ENCODE measurements at regions not wholly inside any gene's neighbourhood (a gene's known extent, or its start where the extent isn't known, plus 50 kb on each side); places are given as distances from the start of the nearest gene placed in this dataset.

- TF ChIP-seq HDGF (IDR thresholded peaks at IDR 0.05; ENCODE audit: borderline replicate concordance) = no peak
- no peak for TF ChIP-seq FOXM1 (IDR thresholded peaks at IDR 0.05; ENCODE audit: borderline replicate concordance)
- no peak for TF ChIP-seq FOXA1 (IDR thresholded peaks at IDR 0.05)
- no peak for TF ChIP-seq ELF4 (IDR thresholded peaks at IDR 0.05)
- no peak for TF ChIP-seq ARNT (IDR thresholded peaks at IDR 0.05)
- no peak for TF ChIP-seq BHLHE40 (IDR thresholded peaks at IDR 0.05; ENCODE audit: borderline replicate concordance)
- no peak for TF ChIP-seq SP1 (IDR thresholded peaks at IDR 0.05)
- no peak for TF ChIP-seq NFRKB (IDR thresholded peaks at IDR 0.05)
- TF ChIP-seq FOXK2 (IDR thresholded peaks at IDR 0.05) = no peak
- no peak for TF ChIP-seq TARDBP (IDR thresholded peaks at IDR 0.05)
- no peak for TF ChIP-seq L3MBTL2 (conservative IDR thresholded peaks at IDR 0.05)
Measured at GRCh38 chr12:19946550-19946949, 421.8 kb upstream of the PDE3A start.

All from HEK293T (cell line).